HG02938 (cell line): ENCODE measurements at regions not wholly inside any gene's neighbourhood (a gene's known extent, or its start where the extent isn't known, plus 50 kb on each side); places are given as distances from the start of the nearest gene placed in this dataset.

Source experiments
- ATAC-seq: cut with Tn5 transposase; IDR thresholded peaks from one replicate; pipeline ENCODE4 v1.9.1; 2021; ENCODE audit warnings: mild to moderate bottlenecking, moderate library complexity; ENCODE audit not compliant: unreplicated experiment

DNA sequence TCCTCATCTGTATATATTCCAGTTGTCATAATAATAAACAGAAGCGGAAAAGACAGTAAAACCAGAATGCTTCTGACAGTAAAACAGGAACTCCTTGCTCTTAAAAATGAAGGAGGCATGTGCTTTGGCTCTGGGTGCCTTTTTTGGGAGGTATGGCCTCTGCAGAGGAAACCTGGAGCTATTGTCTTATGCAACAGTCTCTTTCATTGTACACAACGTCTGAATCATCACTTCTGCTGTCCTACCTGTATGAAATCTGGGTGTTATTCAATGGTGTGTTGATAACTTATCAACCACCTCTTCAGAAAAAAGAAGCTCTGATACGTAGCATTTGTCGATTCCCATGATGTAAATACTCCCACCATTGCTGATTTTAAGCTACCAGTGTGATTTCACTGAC, 64.8 kb downstream of the CDCA7 start:
- ATAC-seq: no peak

DNA sequence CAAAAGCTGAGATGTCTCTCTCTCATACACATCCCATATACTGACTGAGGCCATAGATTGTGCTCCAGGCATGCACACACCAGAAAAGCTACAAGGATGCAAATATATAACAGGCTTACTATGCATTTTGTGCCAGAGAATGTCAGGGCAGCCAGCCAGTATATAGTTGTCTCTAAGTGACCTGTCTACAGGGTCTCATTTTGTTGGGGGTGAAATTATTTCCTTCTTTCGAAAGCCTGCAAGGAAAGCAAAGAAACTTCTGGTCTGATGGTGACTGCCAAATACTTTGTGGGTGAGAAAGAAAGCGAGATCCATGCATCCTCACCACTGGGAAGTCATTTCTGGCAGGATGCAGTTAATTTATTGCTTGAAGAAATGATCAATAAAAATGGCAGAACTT, 70.2 kb downstream of the CDCA7 start:
- ATAC-seq: no peak

DNA sequence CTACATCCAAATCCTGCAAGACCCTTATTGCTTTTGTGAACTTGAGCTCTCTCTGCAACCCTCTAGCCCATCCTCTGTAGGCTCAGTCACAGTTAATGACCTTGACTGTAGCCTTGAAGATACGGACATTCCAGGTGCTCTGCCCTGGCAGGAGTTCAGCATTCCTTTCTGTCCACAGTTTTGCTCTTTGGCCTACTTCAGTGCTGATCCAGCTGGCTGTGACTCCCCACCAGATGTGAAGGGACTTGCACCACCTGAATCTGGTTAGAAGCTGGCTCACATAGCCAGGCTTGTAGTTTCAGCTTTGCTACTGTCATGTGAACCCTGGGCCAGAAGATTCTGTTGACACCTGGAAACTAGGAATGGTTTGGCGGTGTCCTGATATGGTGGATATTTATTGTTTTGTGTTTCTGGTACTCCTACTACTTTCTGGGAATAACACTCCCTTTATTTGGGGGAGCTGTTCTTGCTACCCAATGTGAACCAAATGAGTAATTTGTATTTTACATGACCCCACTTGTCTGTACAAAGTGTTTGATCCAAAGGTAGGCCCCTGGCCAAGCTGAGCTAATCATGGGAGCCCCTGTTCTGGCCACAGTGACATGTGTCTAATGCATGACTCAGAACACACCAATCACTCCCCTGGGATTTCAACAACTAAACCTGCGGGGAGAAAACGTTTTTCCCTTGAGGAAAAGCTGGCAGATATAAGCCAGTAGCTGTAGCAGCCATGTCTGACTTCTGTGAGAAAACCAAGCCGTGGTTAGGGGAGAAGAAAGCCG, 73.4 kb downstream of the CDCA7 start:
- ATAC-seq: no peak

DNA sequence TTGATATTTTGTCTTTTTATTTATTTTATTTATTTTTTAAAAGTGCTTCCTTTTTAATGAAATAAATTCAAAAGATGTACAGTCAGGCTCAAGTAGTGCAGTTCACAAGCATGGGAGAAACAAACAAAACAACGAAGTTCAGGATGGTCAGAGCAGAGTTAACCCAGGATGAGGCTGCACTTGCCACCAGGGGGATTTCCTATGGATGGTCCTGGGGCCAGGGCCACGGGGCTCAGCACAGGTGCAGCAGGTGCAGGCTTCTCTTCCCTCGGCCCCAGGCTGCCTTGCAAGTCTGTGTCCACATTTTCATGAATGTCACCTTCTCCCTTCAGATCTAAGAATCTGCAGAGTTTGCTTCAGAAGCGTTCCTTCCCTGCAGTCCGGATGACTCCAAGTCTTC, 76.5 kb downstream of the CDCA7 start:
- ATAC-seq: no peak

DNA sequence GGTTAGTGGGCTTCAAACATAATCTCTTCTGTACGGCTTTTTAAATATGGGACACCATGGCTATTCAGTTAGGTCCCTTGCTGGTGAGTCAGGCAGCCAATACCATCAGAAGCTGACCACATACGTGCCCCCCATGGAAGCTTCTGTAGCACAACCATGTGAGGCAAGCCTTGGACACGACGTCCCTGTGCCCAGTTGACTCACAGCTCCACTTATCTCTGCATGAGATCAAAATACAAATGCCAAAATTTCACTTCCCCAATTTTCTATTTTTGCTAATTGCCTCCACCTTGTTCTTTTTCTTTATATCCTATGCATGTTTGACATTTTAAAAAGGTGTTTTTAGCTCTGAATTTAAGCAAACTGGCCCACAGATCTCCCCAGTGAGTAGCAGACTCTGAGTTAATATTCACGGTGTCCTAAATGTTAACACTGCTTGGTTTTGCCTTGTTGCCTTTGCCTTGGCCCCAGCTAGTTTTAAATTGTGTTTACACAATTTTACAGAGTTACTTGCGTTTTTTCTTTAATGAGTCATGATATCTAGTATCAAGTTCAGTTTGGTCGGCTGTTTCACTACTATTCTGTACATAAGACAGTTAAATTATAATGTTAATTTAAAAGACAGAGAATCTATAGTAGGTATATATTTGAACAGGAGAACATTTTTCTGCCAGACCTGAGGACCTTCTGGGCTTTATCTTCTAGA, 77.5 kb downstream of the CDCA7 start:
- ATAC-seq: no peak

DNA sequence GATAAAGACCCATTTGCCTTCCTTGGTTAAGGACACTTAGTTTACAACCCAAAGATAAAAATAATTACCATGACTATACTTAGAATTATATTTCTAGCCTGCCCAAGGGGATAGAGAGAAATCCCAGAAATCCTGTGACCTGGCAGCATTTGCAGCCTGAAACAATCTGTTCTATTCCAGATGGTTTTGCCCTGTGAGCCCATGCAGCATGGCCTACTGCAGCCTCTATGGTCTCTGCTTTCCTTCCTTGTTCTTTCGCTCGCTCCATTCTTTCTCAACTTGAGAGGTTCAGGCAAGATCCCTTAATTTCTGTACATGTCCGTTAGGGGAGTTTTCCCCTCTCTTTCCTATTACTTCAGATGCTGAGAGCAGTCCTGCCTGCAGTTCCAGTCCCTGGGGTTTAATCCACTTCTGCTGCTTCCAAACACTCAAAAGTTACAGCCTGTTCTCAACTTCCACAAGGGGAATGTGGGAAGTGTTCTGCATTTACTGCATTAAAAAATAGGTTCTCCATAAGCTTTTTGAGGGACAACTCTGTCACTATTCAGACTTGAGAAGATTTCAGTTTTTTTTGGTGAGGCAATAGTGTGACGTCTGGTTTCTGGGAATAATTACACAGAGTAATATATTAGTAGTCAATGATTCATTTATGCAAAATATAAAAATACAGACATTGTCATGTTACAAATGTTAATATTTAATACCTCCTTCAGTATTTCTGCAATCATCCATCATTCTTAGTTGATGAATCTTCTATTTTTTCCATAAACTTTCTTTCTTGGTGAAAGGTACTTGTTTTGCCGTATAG, 80.3 kb downstream of the CDCA7 start:
- no peak for ATAC-seq

DNA sequence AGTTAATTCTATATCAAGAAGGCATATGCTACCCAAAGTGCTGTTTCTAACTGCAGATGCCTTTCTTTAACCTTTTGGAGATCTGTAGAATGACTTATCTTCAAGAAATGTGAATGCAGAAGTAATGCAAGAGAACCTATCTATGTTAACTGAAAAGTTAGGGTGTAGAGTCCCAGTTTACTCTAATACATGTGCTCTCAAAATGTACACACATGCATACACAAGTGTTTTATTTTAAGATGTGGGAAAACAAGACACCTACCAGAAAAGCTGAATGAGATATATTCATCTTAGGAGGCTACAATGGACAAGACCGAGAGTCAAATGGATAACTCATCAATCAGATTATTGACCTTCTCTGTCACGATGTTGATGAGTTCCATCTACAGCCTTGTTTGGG, 80.9 kb downstream of the CDCA7 start:
- no peak for ATAC-seq

DNA sequence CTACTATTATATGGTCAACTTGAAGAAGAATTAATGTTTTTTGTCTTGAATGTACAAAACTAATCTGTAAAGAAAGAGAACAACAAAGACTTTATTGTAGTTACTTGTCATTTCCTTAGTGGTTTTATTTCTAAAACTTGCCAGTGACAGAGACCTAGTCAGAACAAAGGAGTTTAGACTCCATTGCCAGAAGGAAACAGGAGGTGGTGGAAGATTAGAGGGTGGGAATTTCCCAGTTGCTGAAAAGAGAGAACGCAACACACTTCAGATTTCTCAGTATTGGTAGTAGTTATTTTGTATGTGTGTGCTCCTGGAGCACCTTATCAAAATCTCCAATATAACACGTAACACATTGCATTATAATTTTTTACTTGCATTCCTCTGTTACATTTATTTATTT, 81.4 kb downstream of the CDCA7 start:
- no peak for ATAC-seq

DNA sequence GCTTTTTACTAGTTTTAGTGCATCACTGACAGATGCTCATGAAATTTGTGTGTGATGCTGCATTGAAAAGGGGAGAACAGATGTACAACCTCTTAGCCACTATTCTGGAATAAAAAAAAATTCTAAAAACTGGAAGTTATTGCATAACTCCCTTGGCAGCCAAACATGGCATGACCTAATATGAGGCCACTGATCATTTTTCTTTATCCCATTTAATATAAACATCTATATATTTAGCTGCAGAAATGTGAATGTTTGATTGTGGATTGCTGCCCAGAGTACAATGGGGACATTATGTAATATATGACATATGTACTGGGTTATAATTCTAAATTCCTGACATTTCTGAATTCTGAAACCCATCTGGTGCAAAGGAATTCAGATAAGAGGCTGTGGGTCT, 86.5 kb downstream of the CDCA7 start:
- ATAC-seq: no peak

DNA sequence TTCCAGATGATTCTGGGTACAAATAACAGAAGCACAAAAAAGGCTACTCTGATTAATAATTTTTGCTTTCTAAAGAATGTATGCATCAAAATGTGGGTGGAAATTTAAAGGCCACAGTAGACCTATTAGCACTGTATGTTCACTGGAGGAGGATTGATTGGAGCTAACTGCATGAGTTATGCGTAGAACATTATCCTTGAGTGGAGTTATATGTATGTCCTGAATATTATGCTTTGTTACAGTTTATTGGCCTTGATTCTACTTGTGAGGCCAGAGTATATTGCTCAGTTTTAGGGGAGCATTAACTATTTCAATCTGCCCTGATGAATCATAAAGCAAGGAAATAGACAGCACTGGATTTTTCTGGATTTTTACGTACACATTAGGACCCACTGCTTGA, 87.9 kb downstream of the CDCA7 start:
- ATAC-seq: no peak

DNA sequence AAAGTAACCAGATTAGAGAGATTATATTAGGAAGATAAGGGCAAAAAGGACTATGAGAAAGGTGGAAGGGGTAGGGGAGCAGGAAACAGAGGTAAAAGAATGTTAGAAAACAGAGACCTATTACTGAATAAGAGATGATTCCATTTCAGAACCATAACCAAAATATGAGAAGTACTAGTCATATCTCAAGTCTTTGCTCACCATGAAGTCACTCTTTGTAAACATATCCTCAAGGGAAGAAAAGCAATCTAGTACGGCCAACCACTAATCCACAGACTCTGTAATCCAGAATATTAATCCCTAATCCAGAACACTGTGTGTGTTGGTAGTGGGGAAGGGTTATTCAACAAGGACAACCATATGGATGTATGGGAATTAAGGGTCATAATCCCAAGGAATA, 92.0 kb downstream of the CDCA7 start:
- ATAC-seq: no peak

DNA sequence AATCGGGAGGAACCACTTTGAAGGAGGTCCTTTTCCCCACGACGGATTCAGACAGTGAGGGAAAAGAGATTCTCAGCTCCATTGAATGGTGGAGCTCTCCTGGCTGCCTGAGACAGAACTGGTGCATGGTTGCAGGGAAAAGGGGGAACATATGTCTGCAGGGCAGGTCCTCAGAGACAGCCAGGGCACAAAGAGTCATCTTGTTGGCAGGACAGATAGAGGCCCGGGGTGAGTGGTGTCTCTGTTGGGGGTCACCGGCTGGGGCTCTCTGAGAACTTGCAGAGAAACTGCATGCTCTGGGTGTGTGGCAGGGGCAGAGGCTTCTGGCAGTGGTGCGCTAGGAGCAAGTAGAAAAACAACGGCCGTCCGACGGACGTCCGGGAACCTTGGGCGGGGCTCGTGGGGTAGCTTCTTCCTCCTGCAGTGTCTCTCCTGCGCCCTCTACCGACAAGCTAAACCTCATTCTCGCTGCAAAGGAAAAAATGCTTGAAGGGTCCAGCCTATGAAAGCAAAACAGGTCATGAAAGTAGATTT, 94.3 kb downstream of the CDCA7 start:
- no peak for ATAC-seq

DNA sequence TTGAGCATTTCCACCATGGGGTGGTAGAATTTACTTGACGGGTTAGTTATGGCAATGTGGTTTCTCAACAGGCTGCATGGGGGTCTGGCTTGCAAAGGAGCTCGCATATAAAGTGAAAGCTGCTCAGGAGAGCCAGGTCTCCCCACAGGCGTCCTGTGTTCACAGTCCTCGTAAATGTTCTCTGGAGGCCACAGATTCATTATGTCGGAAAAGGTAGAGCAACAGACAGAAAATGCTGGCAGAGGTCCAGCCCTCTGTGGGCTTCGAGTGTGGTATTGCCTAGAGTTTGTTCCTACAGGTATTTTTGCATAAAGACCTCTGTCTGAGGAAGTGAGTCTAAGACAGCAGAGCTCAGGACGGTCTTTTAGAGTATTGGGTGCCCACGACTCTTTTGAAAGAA, 96.4 kb downstream of the CDCA7 start:
- ATAC-seq: no peak

DNA sequence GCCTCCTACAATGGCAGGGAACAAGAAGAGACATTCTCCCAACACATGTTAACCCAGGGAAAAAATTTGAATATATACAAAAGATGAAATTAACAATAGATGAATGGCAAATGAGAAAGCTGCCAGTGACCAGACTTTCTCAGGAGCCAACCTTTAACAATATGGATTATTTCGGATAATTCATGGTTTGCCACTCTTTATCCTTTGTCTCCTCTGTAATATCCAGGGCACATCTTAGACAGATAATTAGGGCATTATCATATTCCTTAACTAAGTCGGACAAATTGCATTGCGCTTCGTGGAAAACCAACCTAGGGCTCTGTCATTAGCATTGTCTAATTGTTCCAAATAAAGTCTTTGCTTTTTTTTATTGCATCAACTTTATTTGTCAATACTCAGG, 97.3 kb downstream of the CDCA7 start:
- no peak for ATAC-seq

DNA sequence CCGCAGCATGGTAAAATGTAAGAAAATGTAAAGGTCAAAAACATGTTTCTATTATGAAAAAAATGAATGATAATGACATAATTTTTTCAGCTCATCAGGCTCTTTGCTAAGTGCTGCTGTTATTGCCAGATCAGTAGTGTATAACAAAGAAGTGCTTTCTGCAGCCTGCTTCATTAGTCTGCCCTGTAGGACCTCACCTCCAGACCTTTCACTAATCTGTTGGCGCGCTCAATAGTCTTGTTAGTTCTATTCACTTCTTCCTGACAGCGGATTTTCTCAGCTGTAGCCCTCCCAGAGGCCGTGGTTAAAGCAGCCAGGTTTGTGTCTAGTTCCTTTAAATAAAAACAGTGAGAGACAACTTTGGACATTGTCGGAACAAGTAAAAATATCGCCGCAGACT, 97.7 kb downstream of the CDCA7 start:
- no peak for ATAC-seq

DNA sequence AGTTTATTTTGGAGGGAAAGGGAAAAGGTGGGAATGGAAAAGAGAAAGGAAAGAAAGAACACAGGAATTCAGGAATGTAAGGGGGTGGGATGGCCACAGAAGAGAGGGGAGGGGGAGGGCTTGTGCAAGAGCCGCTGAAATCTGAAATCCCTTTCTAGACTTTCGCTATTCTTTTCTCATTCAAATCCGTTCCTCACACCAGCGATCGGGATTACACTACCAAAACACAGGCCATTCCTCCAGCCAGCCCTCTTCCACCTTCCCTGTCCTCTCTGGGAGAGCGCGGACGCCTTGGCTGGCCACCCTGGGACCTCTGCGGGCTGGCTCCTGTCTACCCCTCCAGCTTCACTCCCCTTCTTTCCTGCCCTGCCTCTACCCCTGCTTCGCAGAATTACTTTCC, 102.3 kb downstream of the CDCA7 start:
- no peak for ATAC-seq

DNA sequence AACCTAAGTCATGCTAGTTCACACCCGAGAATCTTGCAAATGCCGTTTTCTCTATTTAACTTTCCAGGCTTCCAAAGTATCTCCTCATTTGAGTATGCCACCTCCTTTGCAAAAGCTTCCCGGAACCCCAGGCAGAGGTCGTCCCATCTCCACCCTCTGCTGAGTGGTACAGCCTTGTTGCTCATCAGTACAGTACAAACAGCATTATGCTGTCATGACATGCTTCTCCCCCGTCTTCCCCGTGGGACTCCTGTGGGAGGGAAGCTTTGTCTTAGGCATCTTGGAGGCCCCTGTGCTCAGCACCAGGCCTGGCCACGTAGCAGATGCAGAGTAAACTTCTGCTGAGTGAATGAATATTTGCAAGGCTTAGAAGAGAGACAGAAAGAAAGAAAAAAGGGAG, 102.7 kb downstream of the CDCA7 start:
- ATAC-seq: no peak

DNA sequence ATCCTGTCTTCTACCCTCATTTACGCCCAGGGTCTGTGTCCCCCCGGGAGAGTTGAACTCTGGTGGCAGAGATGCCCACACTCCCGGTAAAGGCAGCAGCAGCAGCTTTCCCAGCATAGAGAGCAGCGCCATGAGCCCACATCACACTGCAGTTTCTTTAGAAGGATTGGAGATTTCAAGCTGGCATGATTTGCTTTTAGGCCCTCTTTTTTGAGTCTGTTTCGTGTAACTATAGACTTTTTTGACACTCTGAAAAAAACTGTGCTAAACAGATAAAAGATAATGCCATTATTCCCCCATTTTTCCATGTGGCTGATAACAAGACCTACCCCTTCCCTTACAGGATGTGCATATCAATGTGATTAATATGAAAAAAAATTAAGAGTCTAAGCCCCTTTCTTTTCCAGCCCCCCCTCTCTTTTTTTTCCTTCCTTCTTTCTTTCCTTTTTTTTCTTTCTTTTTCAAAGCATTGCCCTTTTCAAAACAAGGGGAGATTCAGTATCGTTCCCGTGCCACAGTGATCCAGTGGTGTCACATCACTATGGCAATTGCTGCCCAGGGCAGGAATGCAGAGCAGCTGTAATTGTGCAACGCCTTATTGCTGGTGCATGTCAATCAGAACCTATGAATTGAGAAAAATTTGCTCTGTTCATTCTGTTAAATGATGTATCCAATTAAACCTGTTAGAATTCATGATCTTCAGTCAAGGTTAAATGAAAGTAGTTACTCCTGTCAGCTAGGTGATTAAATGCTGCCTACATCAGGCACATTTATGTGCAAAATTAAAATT, 104.5 kb downstream of the CDCA7 start:
- ATAC-seq: no peak

DNA sequence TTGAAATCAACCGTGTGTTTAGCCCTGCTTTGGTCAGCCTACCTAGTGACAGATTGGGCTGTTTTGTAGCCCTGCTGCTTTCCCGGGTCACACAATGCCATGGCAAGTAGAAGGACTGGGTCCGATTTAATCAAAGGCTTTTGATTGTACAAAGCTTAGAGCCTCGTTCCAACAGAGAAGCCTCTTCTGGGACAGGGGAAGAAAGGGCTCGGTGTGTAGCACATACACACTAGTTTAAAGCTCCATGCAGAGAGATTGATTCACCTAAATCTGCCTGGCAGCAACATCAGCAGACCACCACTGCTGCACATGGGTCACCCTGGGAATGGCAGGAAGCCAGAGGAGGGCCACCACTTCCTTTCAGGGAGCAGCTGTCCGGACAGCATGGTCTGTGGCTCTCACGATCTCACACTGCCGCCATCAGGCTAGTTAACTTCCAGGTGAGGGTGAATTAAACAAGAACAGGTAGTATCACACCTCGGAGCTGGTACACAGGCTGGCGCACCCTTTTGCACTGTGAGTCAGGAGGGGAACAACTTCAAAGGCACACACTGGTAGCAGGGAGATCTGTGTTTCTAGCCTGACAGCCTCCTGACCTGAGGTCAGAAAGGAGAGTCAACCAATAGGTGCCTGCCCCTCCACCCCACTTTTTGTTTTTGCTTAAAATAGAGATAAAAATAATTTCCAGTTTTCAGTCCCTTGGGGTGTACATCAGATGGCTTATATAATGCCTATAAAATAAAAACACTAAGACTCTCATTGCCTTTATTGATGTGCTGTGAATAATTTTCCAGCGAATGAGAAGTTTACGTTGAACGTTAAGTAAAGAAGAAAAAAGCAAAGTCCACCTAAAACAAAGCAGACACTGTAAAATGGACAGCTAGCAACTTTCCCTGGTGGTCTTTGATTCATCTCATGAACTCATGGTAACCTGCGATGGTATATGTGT, 108.5 kb downstream of the CDCA7 start:
- ATAC-seq: no peak

DNA sequence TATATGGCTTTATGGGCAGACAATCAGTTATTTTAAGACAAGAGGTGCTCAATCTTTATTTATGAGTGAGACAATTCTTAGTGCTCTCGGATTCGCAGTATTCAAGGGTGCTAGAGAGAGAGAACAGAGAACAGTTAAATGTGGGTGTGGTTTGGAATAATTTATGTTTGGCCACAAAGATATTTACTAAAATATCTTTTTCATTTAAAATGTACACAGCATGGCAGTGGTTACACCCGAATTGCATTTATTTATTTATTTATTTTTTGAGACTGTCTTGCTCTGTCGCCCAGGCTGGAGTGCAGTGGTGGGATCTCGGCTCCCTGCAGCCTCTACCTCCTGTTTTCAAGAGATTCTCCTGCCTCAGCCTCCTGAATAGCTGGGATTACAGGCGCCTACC, 109.2 kb downstream of the CDCA7 start:
- no peak for ATAC-seq
